ENCODE measurements at regions not wholly inside any gene's neighbourhood (a gene's known extent, or its start where the extent isn't known, plus 50 kb on each side); places are given as distances from the start of the nearest gene placed in this dataset.
"Not testable (repeated sequence)": the region's sequence is repeated elsewhere in the genome, so short reads cannot be mapped to it uniquely, and the experiment has no call there.

DNA sequence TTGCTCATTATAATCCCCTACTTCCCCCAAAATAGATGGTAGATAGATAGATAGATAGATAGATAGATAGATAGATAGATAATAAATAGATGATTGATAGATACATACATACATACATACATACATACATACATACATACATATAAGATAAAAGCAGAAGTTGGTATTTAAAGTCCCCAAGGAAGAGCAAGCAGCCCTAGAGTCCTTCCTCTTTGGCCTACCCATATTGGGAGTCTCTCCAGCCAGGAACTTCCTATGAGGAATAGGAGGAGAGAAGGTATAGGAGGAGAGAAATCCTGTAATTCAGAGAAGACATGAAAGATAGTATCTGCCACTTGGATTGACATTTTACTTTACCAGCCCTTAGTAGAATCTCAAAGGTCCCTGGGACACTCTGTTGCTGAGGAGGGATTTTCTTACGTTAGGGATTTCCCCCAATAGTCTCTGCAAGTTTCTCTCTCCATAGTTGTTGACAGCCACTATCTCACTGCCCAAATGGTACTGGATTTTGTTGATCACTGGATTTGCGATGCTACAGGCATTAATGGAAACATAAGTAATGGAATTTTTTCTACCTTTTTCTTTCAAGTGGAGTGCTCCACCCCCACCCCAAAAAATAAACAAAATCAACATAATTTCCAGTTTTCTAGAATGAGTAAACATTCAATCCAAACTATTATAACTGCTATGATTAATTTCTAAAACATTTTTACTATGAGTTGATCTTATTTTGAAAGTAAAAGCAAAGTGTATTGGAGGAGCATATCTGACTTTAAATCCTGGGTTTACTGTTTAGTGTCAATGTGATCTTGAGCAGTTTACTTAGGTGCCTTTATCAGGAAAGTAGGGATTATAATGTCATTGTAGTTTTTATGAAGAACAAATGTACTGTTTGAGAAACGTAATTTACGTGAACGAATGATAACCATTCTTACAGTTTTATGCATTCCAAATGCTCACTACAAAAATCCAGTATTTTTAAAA lies 93.2 kb upstream of the TNFSF4 start:
- DNase-seq (ENCODE audit: low read depth, low spot score), result no peak

DNA sequence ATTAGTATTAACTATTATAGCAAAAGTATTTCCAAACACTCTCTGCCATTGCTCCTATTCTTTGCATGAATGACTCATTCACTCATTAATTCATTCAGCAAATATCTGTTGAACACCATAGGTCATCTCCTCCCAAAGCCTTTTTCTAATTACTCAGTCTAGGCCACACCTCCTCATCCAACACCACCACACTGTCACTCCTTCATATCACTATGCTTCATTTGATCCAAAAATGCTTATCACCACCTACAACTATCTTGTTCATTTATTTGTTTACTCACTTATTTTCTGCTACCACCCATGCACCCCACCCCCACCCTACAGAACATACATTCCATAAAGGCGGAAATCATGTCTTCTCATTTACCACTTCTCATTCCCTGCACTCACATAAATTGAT lies 94.4 kb upstream of the TNFSF4 start:
- DNase-seq (ENCODE audit: low read depth, low spot score), result no peak

DNA sequence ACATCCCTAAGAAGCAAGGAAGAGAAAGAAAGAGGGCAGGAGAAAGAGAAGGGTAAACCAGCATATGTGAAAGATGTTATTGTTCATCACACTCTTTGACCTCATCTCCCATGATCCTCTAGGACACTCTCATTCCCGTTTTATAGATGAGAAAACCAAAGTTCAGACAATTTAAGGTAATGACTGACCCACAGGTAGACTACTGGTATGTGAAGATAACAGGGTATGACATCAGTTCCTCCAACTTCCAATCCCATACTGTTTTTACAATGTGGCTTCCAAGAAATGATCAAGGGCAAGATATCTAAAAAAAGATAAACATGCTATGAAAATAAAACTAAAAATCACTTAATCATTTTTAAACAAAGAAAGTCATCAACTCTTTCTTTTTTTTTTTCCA lies 95.2 kb upstream of the TNFSF4 start:
- no peak for DNase-seq (ENCODE audit: low read depth, low spot score)

GRCh38 chr1:173302890-173303829 lies 96.0 kb upstream of the TNFSF4 start:
- no peak for DNase-seq (ENCODE audit: low read depth, low spot score)

DNA sequence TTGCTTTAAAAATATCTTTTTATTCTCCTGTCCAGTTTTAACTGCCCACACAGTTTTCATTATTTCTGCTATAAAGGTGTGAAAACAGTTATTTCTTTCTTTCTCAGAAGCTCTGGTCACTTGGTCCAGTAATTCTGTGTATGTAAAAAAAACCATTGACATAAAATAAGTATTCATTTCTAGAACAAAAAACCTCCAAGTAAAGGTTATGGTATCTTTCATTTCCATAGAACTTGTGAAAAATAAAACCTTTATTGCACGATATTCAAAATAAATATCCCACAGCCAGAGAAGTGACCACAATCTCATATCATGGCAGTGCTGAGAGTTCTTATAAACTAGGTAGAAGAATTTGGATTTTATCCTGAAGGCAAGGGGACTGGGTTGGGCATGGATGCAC lies 96.9 kb upstream of the TNFSF4 start:
- no peak for DNase-seq (ENCODE audit: low read depth, low spot score)

DNA sequence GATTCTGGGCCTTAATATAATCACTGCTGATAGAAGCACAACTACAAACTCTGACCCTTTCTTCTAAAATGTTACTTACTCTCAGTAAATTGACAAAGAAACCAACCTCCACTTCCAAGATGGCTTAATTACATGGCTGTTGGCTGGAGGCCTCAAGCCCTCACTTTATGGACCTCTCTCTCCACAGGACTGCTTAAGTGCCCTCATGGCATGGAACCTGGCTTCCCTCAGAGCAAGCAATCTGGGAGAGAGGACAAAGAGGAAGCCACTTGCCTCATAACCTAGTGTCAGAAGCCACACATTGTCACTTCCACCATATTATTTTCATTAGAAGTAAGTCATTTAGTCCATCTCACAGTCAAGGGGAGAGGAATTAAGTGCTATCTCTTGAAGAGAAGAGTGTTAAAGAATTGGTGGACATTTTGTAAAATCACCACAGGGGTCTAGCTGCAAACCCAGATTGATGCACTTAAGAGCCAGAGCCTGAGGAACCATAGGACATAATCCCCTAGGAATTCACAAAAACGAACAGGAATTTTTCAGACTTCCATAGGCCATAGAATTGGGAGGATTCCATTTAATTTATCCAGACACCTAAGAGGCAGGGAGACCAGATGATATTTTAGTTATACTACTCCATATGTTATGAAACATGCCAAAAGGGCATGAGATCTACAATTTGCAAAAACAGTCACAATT lies 97.5 kb upstream of the TNFSF4 start:
- DNase-seq (ENCODE audit: low read depth, low spot score), result no peak

DNA sequence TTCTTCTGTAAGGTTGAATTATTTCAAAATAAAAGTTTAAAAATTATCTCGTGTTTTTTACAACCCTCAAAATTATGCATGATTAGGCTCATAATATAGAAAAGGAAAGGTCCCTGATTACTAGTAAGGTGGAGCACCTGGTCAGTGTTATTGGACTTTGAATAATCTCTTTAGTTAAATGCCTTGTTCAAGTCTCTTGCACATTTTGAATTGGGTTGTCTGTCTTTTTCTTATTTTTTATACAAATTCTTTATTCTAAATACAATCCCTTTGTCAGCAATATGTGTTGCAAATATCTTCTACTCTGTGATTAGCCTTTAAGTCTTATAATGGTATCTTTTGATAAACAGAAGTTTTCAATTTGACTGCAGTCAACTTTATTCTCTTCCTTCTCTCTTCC lies 100.7 kb upstream of the TNFSF4 start:
- DNase-seq (ENCODE audit: low read depth, low spot score), result no peak

DNA sequence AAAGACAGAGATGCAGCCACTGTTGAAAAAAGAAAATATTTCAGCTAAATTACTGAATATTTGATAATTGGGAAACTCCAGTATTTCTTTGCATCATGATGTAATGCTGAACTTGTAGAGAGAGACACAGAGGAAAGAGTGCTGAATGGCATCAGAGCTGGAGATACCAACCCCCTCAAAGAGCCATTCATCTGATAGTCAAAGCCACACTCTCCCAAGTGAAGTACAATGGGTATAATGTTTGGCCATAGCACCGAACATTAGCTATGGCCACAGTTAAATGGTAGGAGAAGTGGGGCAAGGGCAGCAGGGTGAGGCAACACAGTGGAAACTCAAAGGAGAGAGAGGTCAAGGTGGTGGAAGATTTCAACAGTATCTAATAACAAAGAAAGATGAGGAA lies 107.5 kb upstream of the TNFSF4 start:
- no peak for DNase-seq (ENCODE audit: low read depth, low spot score)

- DNase-seq (ENCODE audit: low read depth, low spot score), result no peak
Measured at GRCh38 chr1:173315296-173315695, 108.2 kb upstream of the TNFSF4 start.

GRCh38 chr1:173318788-173319187 lies 111.7 kb upstream of the TNFSF4 start:
- DNase-seq (ENCODE audit: low read depth, low spot score), result no peak

DNA sequence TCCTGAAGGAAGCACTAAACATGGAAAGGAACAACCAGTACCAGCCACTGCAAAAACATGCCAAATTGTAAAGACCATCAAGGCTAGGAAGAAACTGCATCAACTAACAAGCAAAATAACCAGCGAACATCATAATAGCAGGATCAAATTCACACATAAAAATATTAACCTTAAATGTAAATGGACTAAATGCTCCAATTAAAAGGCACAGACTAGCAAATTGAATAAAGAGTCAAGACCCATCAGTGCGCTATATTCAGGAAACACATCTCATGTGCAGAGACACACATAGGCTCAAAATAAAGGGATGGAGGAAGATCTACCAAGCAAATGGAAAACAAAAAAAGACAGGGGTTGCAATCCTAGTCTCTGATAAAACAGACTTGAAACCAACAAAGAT lies 117.2 kb upstream of the TNFSF4 start:
- not testable (repeated sequence) for DNase-seq (ENCODE audit: low read depth, low spot score)

GRCh38 chr1:173327987-173328386 lies 120.9 kb upstream of the TNFSF4 start:
- DNase-seq (ENCODE audit: low read depth, low spot score), result not testable (repeated sequence)

GRCh38 chr1:173328961-173329360 lies 121.8 kb upstream of the TNFSF4 start:
- no peak for DNase-seq (ENCODE audit: low read depth, low spot score)

DNA sequence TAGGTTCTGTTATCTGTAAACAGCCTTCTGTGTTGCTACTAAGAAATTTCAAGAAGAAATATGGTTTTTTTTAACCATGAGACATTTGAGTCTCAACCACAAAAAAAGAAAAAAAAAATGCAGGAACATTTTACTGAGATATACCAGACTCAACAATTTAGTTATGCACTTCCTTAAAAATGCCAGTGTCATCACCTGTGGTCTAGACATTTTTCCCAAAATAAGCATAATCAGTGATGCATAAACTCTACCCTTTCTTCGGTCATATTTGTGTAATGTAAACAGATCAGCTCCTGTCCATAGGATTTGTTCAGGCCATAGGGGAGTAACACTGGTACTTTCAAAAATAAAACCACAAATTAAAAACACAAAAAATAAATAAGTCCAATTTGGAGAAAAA lies 122.6 kb upstream of the TNFSF4 start:
- peak; percentile 26 for DNase-seq (ENCODE audit: low read depth, low spot score)

GRCh38 chr1:173330149-173330951 lies 123.2 kb upstream of the TNFSF4 start:
- peak; percentile 50 for DNase-seq (ENCODE audit: low read depth, low spot score)

DNA sequence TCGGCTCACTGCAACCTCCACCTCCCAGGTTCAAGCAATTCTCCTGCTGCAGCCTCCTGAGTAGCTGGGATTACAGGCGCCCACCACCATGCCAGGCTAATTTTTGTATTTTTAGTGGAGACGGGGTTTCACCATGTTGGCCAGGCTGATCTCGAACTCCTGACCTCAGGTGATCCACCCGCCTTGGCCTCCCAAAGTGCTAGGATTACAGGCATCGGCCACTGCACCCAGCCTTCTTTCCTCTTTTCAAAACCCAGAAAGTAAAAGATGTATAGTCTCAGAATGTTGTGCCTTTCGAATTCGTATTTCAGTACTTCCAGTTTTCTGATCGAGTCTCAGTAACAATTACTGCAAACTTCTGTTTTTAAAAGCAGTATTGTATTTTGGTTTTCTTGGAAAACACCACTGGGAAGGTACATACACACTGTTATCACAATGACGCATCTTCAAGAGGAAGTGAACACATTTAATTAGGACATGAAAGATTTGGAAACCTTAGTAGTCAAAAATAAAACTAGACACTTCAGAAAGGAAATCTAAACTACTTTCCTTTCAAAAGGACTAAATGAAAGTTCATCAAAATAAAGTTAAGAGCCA lies 123.9 kb upstream of the TNFSF4 start:
- DNase-seq (ENCODE audit: low read depth, low spot score), result not testable (repeated sequence)

GRCh38 chr1:173332026-173332425 lies 124.9 kb upstream of the TNFSF4 start:
- DNase-seq (ENCODE audit: low read depth, low spot score), result no peak

- no peak for DNase-seq (ENCODE audit: low read depth, low spot score)
Measured at GRCh38 chr1:173333581-173333980, 126.5 kb upstream of the TNFSF4 start.

- no peak for DNase-seq (ENCODE audit: low read depth, low spot score)
Measured at GRCh38 chr1:173337126-173337525, 130.0 kb upstream of the TNFSF4 start.

DNA sequence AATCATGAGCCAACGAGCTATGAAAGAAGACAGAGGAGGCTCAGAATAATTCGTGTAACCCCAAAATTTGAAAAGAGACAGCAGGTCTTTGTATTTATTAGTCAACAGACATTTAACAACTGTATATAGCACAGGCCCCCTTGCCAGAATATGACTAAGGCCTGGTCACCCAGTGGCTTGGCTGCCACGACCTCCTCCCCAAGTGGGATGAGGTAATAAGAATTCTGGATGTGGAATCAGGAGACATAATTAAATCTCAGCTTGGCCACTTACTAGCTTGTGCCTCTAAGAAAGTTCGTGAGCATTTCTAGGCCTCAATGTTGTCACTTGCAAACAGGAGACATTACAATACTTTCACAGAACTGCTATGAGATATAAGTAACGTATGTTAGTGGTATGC lies 134.2 kb upstream of the TNFSF4 start:
- DNase-seq (ENCODE audit: low read depth, low spot score), result peak; percentile 80
